ENCODE measurements at regions not wholly inside any gene's neighbourhood (a gene's known extent, or its start where the extent isn't known, plus 50 kb on each side); places are given as distances from the start of the nearest gene placed in this dataset.

- no peak for TF ChIP-seq CTCF (IDR thresholded peaks at IDR 0.05; ENCODE audit: low read depth, low read length, missing control alignments)
- DNase-seq (ENCODE audit: low read depth) = no peak
- in situ Hi-C loops (cut with HindIII; ENCODE audit: low sequenced_read_pairs) = no loop called here
- no peak overlapping the region for H3K4me3 ChIP-seq (ENCODE audit: low read depth, low read length)
Observed at GRCh38 chr4:41819621-41820020, 71.1 kb upstream of the PHOX2B start.

- DNase-seq (ENCODE audit: low read depth) = no peak
- TF ChIP-seq CTCF (IDR thresholded peaks at IDR 0.05; ENCODE audit: low read depth, low read length, missing control alignments) = no peak
- in situ Hi-C loops (cut with HindIII; ENCODE audit: low sequenced_read_pairs) = no loop called here
- H3K4me3 ChIP-seq (ENCODE audit: low read depth, low read length) = no peak overlapping the region
Observed at GRCh38 chr4:41815473-41815872, 66.9 kb upstream of the PHOX2B start.

- TF ChIP-seq CTCF (IDR thresholded peaks at IDR 0.05; ENCODE audit: low read depth, low read length, missing control alignments) = peak; percentile 42
- no peak for DNase-seq (ENCODE audit: low read depth)
- H3K4me3 ChIP-seq (ENCODE audit: low read depth, low read length) = no peak overlapping the region
- in situ Hi-C loops (cut with HindIII; ENCODE audit: low sequenced_read_pairs) = no loop called here
Observed at GRCh38 chr4:41814565-41814964, 66.0 kb upstream of the PHOX2B start.

- DNase-seq (ENCODE audit: low read depth) = no peak
- no peak for TF ChIP-seq CTCF (IDR thresholded peaks at IDR 0.05; ENCODE audit: low read depth, low read length, missing control alignments)
- in situ Hi-C loops (cut with HindIII; ENCODE audit: low sequenced_read_pairs) = no loop called here
- H3K4me3 ChIP-seq (ENCODE audit: low read depth, low read length) = no peak overlapping the region
Observed at GRCh38 chr4:41806807-41807206, 58.3 kb upstream of the PHOX2B start.

GRCh38 chr4:41802590-41802989 lies 54.1 kb upstream of the PHOX2B start:
- in situ Hi-C loops (cut with HindIII; ENCODE audit: low sequenced_read_pairs) = no loop called here
- no peak for TF ChIP-seq CTCF (IDR thresholded peaks at IDR 0.05; ENCODE audit: low read depth, low read length, missing control alignments)
- H3K4me3 ChIP-seq (ENCODE audit: low read depth, low read length) = no peak overlapping the region
- no peak for DNase-seq (ENCODE audit: low read depth)

GRCh38 chr4:41799126-41799525 lies 50.6 kb upstream of the PHOX2B start:
- in situ Hi-C loops (cut with HindIII; ENCODE audit: low sequenced_read_pairs) = no loop called here
- no peak overlapping the region for H3K4me3 ChIP-seq (ENCODE audit: low read depth, low read length)
- no peak for TF ChIP-seq CTCF (IDR thresholded peaks at IDR 0.05; ENCODE audit: low read depth, low read length, missing control alignments)
- DNase-seq (ENCODE audit: low read depth) = no peak

Measured in astrocyte of the cerebellum (primary cell).